Transverse colon (tissue), 4 donors: ENCODE measurements at regions not wholly inside any gene's neighbourhood (a gene's known extent, or its start where the extent isn't known, plus 50 kb on each side); places are given as distances from the start of the nearest gene placed in this dataset.

Source experiments
- DNase-seq: peaks from one replicate; pipeline ENCODE4 v3.0.0-alpha.2; 2019
- H3K27ac ChIP-seq, 4 donors: fragments of 200-600 bp; sonication (generic); 2 replicates each; pipeline ENCODE4 v1.5.1; 2016 to 2018; ENCODE audit warnings: inconsistent platforms in 4 of 4
- H3K27me3 ChIP-seq: fragments of 200-600 bp; sonication (generic); 2 replicates; pipeline ENCODE4 v1.5.1; 2017; ENCODE audit warnings: inconsistent platforms
- H3K36me3 ChIP-seq, 4 donors: fragments of 200-600 bp; sonication (generic); 2 replicates each; pipeline ENCODE4 v1.5.1; 2017 to 2019; ENCODE audit warnings: inconsistent platforms in 4 of 4
- H3K4me1 ChIP-seq, 4 donors: fragments of 200-600 bp; sonication (generic); 2 replicates each; pipeline ENCODE4 v1.5.1; 2017 to 2020; ENCODE audit warnings: inconsistent platforms in 4 of 4
- H3K4me3 ChIP-seq, 4 donors: fragments of 200-600 bp; sonication (generic); 1 replicate in 1 of 4; 2 replicates in 3 of 4; pipeline versions ENCODE4 v1.5.1 to v1.6.1; 2017 to 2019; ENCODE audit warnings: inconsistent platforms in 4 of 4
- H3K9me3 ChIP-seq, 2 donors: fragments of 200-600 bp; sonication (generic); 2 replicates each; pipeline ENCODE4 v1.5.1; 2017 to 2019; ENCODE audit warnings: inconsistent platforms in 2 of 2
- EP300 ChIP-seq: sonication (generic); formaldehyde crosslinking; IDR thresholded peaks from one replicate; pipeline ENCODE4 v1.6.1; 2017; ENCODE audit warnings: antibody characterized with exemption, low read depth
- POLR2A ChIP-seq: fragments of 450-650 bp; IDR thresholded peaks from one replicate; pipeline ENCODE4 v1.6.1; 2016; ENCODE audit warnings: antibody characterized with exemption, mild to moderate bottlenecking, moderate library complexity
- POLR2AphosphoS5 ChIP-seq, 3 donors: sonication (generic); formaldehyde crosslinking; IDR thresholded peaks; one replicate each; pipeline ENCODE4 v1.6.1; 2016; ENCODE audit warnings: antibody characterized with exemption in 3 of 3
- WGBS, 2 donors: methylation state at CpG; one replicate each; pipeline ENCODE4 v1.1.5; 2018; ENCODE audit warnings: low coverage in 1 of 2; 5-methylcytosine and 5-hydroxymethylcytosine counted together
- in situ Hi-C, 4 donors: fragments of 200-750 bp; cut with MboI; loops; one replicate each; pipeline versions ENCODE4 v1.15.0 to v1.15.1; 2017; ENCODE audit warnings: low sequenced_read_pairs in 3 of 4, low pct_ligation_motif_present in 1 of 4, low pct_unique_long_range_greater_than_20kb in 1 of 4
- intact Hi-C: fragments of 100-400 bp; cut with DNase I; formaldehyde crosslinking; loops from one replicate; pipeline ENCODE4 v1.15.1; 2023; ENCODE audit warnings: low total_unique reads
- TF ChIP-seq, protein P1 (sequence below), 5 experiments: fragments of 200-600 bp in 3 of 5; fragments of 450-650 bp in 2 of 5; sonication (generic) in 3 of 5; IDR thresholded peaks; 1 replicate in 2 of 5; 2 replicates in 3 of 5; pipeline ENCODE4 v1.5.1; 2016 to 2017; ENCODE audit warnings: antibody characterized with exemption in 5 of 5, inconsistent platforms in 3 of 5, mild to moderate bottlenecking in 2 of 5, moderate library complexity in 1 of 5

GRCh38 chr14:87184180-87184579 lies 808.8 kb downstream of the GALC start:
- H3K36me3 ChIP-seq = no peaks in the 10 kb centered on the region
- no peak for TF ChIP-seq POLR2AphosphoS5 (IDR thresholded peaks at IDR 0.05)
- TF ChIP-seq POLR2A = no peak
- TF ChIP-seq, protein P1, sequence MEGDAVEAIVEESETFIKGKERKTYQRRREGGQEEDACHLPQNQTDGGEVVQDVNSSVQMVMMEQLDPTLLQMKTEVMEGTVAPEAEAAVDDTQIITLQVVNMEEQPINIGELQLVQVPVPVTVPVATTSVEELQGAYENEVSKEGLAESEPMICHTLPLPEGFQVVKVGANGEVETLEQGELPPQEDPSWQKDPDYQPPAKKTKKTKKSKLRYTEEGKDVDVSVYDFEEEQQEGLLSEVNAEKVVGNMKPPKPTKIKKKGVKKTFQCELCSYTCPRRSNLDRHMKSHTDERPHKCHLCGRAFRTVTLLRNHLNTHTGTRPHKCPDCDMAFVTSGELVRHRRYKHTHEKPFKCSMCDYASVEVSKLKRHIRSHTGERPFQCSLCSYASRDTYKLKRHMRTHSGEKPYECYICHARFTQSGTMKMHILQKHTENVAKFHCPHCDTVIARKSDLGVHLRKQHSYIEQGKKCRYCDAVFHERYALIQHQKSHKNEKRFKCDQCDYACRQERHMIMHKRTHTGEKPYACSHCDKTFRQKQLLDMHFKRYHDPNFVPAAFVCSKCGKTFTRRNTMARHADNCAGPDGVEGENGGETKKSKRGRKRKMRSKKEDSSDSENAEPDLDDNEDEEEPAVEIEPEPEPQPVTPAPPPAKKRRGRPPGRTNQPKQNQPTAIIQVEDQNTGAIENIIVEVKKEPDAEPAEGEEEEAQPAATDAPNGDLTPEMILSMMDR (IDR thresholded peaks at IDR 0.05) = no peak
- no peak for TF ChIP-seq EP300
- intact Hi-C loops = no loop called here
- H3K4me3 ChIP-seq = no peak overlapping the region
- in situ Hi-C loops = no loop called here
- no peaks in the 10 kb centered on the region for H3K27me3 ChIP-seq
- no peaks in the 10 kb centered on the region for H3K9me3 ChIP-seq
- 37 to 41% methylated on average over 4 of the region's 4 CpGs for WGBS, 2 donors
- DNase-seq = no peak
- no peaks in the 10 kb centered on the region for H3K4me1 ChIP-seq
- H3K27ac ChIP-seq = no peak overlapping the region

- intact Hi-C loops = no loop called here
- DNase-seq = no peak
- no peaks in the 10 kb centered on the region for H3K9me3 ChIP-seq
- in situ Hi-C loops = no loop called here
- WGBS, 2 donors = 25 to 34% methylated on average over 2 to 3 of the region's 3 CpGs
- no peak overlapping the region for H3K27ac ChIP-seq
- TF ChIP-seq POLR2AphosphoS5 (IDR thresholded peaks at IDR 0.05) (no peak), EP300 (no peak), POLR2A (no peak)
- TF ChIP-seq, protein P1 (IDR thresholded peaks at IDR 0.05) = no peak
- H3K27me3 ChIP-seq = no peaks in the 10 kb centered on the region
- no peaks in the 10 kb centered on the region for H3K36me3 ChIP-seq
- no peak overlapping the region for H3K4me3 ChIP-seq
- H3K4me1 ChIP-seq = no peaks in the 10 kb centered on the region
Observed at GRCh38 chr14:87181288-87181687, 811.7 kb downstream of the GALC start.

GRCh38 chr14:87179936-87180335 lies 813.0 kb downstream of the GALC start:
- in situ Hi-C loops = no loop called here
- Histone ChIP-seq H3K4me3 (no peak overlapping the region), H3K9me3 (no peaks in the 10 kb centered on the region), H3K27me3 (no peaks in the 10 kb centered on the region), H3K36me3 (no peaks in the 10 kb centered on the region), H3K4me1 (no peaks in the 10 kb centered on the region), H3K27ac (no peak overlapping the region)
- WGBS, 2 donors = 67 to 91% methylated on average over 1 to 6 of the region's 6 CpGs
- no peak for DNase-seq
- intact Hi-C loops = no loop called here
- no peak for TF ChIP-seq POLR2AphosphoS5 (IDR thresholded peaks at IDR 0.05)
- no peak for TF ChIP-seq POLR2A
- TF ChIP-seq, protein P1 (IDR thresholded peaks at IDR 0.05) = no peak
- no peak for TF ChIP-seq EP300

GRCh38 chr14:87178277-87178676 lies 814.7 kb downstream of the GALC start:
- WGBS, 2 donors = 37 to 60% methylated on average over 1 of the region's 1 CpG
- intact Hi-C loops = no loop called here
- Histone ChIP-seq H3K4me1 (no peaks in the 10 kb centered on the region), H3K4me3 (no peak overlapping the region), H3K27me3 (no peaks in the 10 kb centered on the region), H3K36me3 (no peaks in the 10 kb centered on the region), H3K27ac (no peak overlapping the region), H3K9me3 (no peaks in the 10 kb centered on the region)
- TF ChIP-seq POLR2A = no peak
- TF ChIP-seq EP300 = no peak
- TF ChIP-seq, protein P1 (IDR thresholded peaks at IDR 0.05) = no peak
- no peak for TF ChIP-seq POLR2AphosphoS5 (IDR thresholded peaks at IDR 0.05)
- no peak for DNase-seq
- in situ Hi-C loops = no loop called here
